ENCODE measurements at regions not wholly inside any gene's neighbourhood (a gene's known extent, or its start where the extent isn't known, plus 50 kb on each side); places are given as distances from the start of the nearest gene placed in this dataset.

- Mint-ChIP-seq H3K4me1 (ENCODE audit: low read depth) (no peaks in the 10 kb centered on the region), H3K27me3 (ENCODE audit: low read depth) (no peaks in the 10 kb centered on the region), H3K36me3 (ENCODE audit: low read depth) (no peaks in the 10 kb centered on the region), H3K9me3 (ENCODE audit: low read depth) (peaks cover 13% of the 10 kb centered on the region), H3K4me3 (ENCODE audit: unreplicated experiment) (no peak overlapping the region), H3K27ac (ENCODE audit: unreplicated experiment) (no peak overlapping the region)
- TF ChIP-seq CTCF (IDR thresholded peaks at IDR 0.05) = no peak
- DNase-seq (ENCODE audit: low spot score) = no peak
Observed at GRCh38 chr18:75959150-75959549, 531.6 kb upstream of the SMIM21 start.

GRCh38 chr18:75958683-75959082 is 531.2 kb upstream of the SMIM21 start:
- TF ChIP-seq CTCF (IDR thresholded peaks at IDR 0.05) = peak; percentile 24
- H3K9me3 Mint-ChIP-seq (ENCODE audit: low read depth) = peaks cover 14% of the 10 kb centered on the region

GRCh38 chr18:75945265-75945933 is 517.9 kb upstream of the SMIM21 start:
- H3K4me3 Mint-ChIP-seq (ENCODE audit: unreplicated experiment) = no peak overlapping the region
- no peak for TF ChIP-seq CTCF (IDR thresholded peaks at IDR 0.05)
- H3K27me3 Mint-ChIP-seq (ENCODE audit: low read depth) = no peaks in the 10 kb centered on the region
- H3K27ac Mint-ChIP-seq (ENCODE audit: unreplicated experiment) = no peak overlapping the region
- no peak for DNase-seq (ENCODE audit: low spot score)
- H3K4me1 Mint-ChIP-seq (ENCODE audit: low read depth) = no peaks in the 10 kb centered on the region
- peaks cover 1% of the 10 kb centered on the region for H3K36me3 Mint-ChIP-seq (ENCODE audit: low read depth)
- peaks cover 24% of the 10 kb centered on the region for H3K9me3 Mint-ChIP-seq (ENCODE audit: low read depth)

More at GRCh38 chr18:75958683-75959082, 531.2 kb upstream of the SMIM21 start:
- Mint-ChIP-seq H3K4me1 (ENCODE audit: low read depth) (no peaks in the 10 kb centered on the region), H3K27me3 (ENCODE audit: low read depth) (no peaks in the 10 kb centered on the region), H3K27ac (ENCODE audit: unreplicated experiment) (no peak overlapping the region), H3K4me3 (ENCODE audit: unreplicated experiment) (no peak overlapping the region), H3K36me3 (ENCODE audit: low read depth) (no peaks in the 10 kb centered on the region)
- no peak for DNase-seq (ENCODE audit: low spot score)

GRCh38 chr18:75937306-75937705 is 509.8 kb upstream of the SMIM21 start:
- Mint-ChIP-seq H3K9me3 (ENCODE audit: low read depth) (peaks cover 13% of the 10 kb centered on the region), H3K27me3 (ENCODE audit: low read depth) (no peaks in the 10 kb centered on the region), H3K4me3 (ENCODE audit: unreplicated experiment) (no peak overlapping the region), H3K27ac (ENCODE audit: unreplicated experiment) (no peak overlapping the region), H3K36me3 (ENCODE audit: low read depth) (no peaks in the 10 kb centered on the region), H3K4me1 (ENCODE audit: low read depth) (no peaks in the 10 kb centered on the region)
- DNase-seq (ENCODE audit: low spot score) = no peak
- TF ChIP-seq CTCF (IDR thresholded peaks at IDR 0.05) = no peak

DNA sequence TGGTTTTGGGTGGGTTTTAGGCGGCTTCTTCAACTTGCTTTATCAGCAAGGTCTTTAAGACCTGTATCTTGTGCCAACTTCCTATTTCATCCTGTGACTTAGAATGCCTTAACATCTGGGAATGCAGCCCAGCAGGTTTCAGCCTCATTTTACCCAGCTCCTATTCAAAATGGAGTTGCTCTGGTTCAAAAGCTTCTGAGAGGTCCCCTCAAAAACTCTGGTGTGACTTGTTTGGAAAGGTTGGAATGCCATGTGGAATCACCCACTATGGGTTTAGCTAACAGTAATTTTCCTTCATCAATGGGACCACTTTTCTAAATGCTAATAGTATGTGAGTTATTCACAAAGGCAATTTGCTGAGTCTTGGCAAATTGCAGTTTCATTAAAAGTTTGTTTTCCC is 509.4 kb upstream of the SMIM21 start:
- no peak for TF ChIP-seq CTCF (IDR thresholded peaks at IDR 0.05)
- no peak for DNase-seq (ENCODE audit: low spot score)
- Mint-ChIP-seq H3K4me3 (ENCODE audit: unreplicated experiment) (no peak overlapping the region), H3K9me3 (ENCODE audit: low read depth) (peaks cover 13% of the 10 kb centered on the region), H3K4me1 (ENCODE audit: low read depth) (no peaks in the 10 kb centered on the region), H3K36me3 (ENCODE audit: low read depth) (no peaks in the 10 kb centered on the region), H3K27ac (ENCODE audit: unreplicated experiment) (no peak overlapping the region), H3K27me3 (ENCODE audit: low read depth) (peaks cover 1% of the 10 kb centered on the region)
